ENCODE measurements at regions not wholly inside any gene's neighbourhood (a gene's known extent, or its start where the extent isn't known, plus 50 kb on each side); places are given as distances from the start of the nearest gene placed in this dataset.

- Histone ChIP-seq H3K4me2 (replicated peaks; ENCODE audit: low read depth, low read length, poor library complexity, severe bottlenecking) (no peak overlapping the region), H3K9me3 (ENCODE audit: control extremely low read depth in 1 of 3, control insufficient read depth in 2 of 3, insufficient read depth in 1 of 3, low read length in 2 of 3) (no peaks in the 10 kb centered on the region), H3K79me2 (ENCODE audit: control insufficient read depth, insufficient read depth, low read length) (no peaks in the 10 kb centered on the region), H3K9ac (ENCODE audit: low read length) (no peak overlapping the region), H4K20me1 (ENCODE audit: control insufficient read depth, insufficient read depth, low read length, poor library complexity, severe bottlenecking) (no peaks in the 10 kb centered on the region), H3K27me3 (replicated peaks in 1 of 4; ENCODE audit: control extremely low read depth in 1 of 4, control insufficient read depth in 3 of 4, insufficient read depth in 4 of 4, low read length in 3 of 4) (no peaks in the 10 kb centered on the region), H3K36me3 (replicated peaks in 1 of 2; ENCODE audit: control extremely low read depth in 1 of 2, control insufficient read depth in 1 of 2, extremely low read depth in 1 of 2, insufficient read depth in 2 of 2, low read length in 1 of 2) (no peaks in the 10 kb centered on the region), H3K4me1 (ENCODE audit: control insufficient read depth in 2 of 2, insufficient read depth in 2 of 2, low read length in 2 of 2) (no peaks in the 10 kb centered on the region), H3K4me3 (ENCODE audit: control extremely low read depth in 1 of 5, extremely low read depth in 1 of 5, insufficient read depth in 1 of 5, low read depth in 2 of 5, low read length in 4 of 5) (no peak overlapping the region), H2AFZ (ENCODE audit: insufficient read depth, low read depth, low read length, poor library complexity, severe bottlenecking) (no peak overlapping the region), H3K27ac (ENCODE audit: low read length in 2 of 2) (no peak overlapping the region)
- H3K4me1 Mint-ChIP-seq, result no peaks in the 10 kb centered on the region
- POLR2A ChIA-PET, result no interaction called here
- H3K27me3 Mint-ChIP-seq, result no peaks in the 10 kb centered on the region
- no peak overlapping the region for H3K4me3 Mint-ChIP-seq
- H3K9me3 Mint-ChIP-seq (ENCODE audit: insufficient read depth), result peaks cover 2% of the 10 kb centered on the region
- no peak for ATAC-seq (ENCODE audit: low read depth)
- no peak overlapping the region for H3K27ac Mint-ChIP-seq
- 100% methylated on average over 1 of the region's 1 CpG for WGBS (ENCODE audit: insufficient coverage)
- intact Hi-C loops (cut with micrococcal nuclease), result no loop called here
- CTCF ChIA-PET, result no interaction called here
- TF ChIP-seq EZH2 (IDR thresholded peaks at IDR 0.05; ENCODE audit: borderline replicate concordance, insufficient read depth, low read depth, low read length, poor library complexity, severe bottlenecking) (no peak), CTCF (IDR thresholded peaks at IDR 0.05) (no peak)
- no peak for DNase-seq
Measured at GRCh38 chr5:23253621-23254198, 253.7 kb upstream of the PRDM9 start.

DNA sequence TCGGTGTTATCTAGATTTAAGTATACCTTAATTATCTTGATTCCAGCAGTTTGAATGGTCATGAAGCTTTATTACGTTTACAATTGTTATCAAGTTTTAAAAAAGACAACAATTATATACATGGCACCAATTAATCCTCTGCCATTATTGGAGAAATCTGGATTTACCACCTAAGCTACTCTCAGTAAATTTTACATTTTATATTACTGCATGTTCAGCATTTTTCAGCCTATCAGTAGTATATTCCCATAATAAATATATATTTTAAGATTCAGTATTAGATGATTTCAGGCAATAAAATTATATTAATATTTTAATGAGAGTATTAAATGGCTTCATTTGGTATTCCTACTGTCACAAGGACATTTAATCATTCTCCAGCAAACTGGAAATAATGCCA lies 264.5 kb upstream of the PRDM9 start:
- H3K9me3 ChIP-seq (ENCODE audit: control extremely low read depth in 1 of 3, control insufficient read depth in 2 of 3, insufficient read depth in 1 of 3, low read length in 2 of 3), result peaks cover 0 to 2% (median 0%) of the 10 kb centered on the region in 3 donors
- no peak overlapping the region for H3K4me2 ChIP-seq (replicated peaks; ENCODE audit: low read depth, low read length, poor library complexity, severe bottlenecking)
- no peaks in the 10 kb centered on the region for H3K27me3 ChIP-seq (replicated peaks in 1 of 4; ENCODE audit: control extremely low read depth in 1 of 4, control insufficient read depth in 3 of 4, insufficient read depth in 4 of 4, low read length in 3 of 4)
- intact Hi-C loops (cut with micrococcal nuclease), result no loop called here
- no peak overlapping the region for H3K9ac ChIP-seq (ENCODE audit: low read length)
- no peak overlapping the region for H3K4me3 Mint-ChIP-seq
- no peaks in the 10 kb centered on the region for H4K20me1 ChIP-seq (ENCODE audit: control insufficient read depth, insufficient read depth, low read length, poor library complexity, severe bottlenecking)
- WGBS (ENCODE audit: insufficient coverage), result no CpG with 5 or more reads among the region's 2 CpGs
- H3K27ac Mint-ChIP-seq, result no peak overlapping the region
- ChIA-PET POLR2A (no interaction called here), CTCF (no interaction called here)
- H3K4me1 Mint-ChIP-seq, result no peaks in the 10 kb centered on the region
- DNase-seq (no peak), ATAC-seq (ENCODE audit: low read depth) (no peak)
- H3K27ac ChIP-seq (ENCODE audit: low read length in 2 of 2), result no peak overlapping the region
- no peak for TF ChIP-seq EZH2 (IDR thresholded peaks at IDR 0.05; ENCODE audit: borderline replicate concordance, insufficient read depth, low read depth, low read length, poor library complexity, severe bottlenecking)
- TF ChIP-seq CTCF (IDR thresholded peaks at IDR 0.05), result no peak
- peaks cover 3% of the 10 kb centered on the region for H3K9me3 Mint-ChIP-seq (ENCODE audit: insufficient read depth)
- no peak overlapping the region for H2AFZ ChIP-seq (ENCODE audit: insufficient read depth, low read depth, low read length, poor library complexity, severe bottlenecking)
- no peaks in the 10 kb centered on the region for H3K36me3 ChIP-seq (replicated peaks in 1 of 2; ENCODE audit: control extremely low read depth in 1 of 2, control insufficient read depth in 1 of 2, extremely low read depth in 1 of 2, insufficient read depth in 2 of 2, low read length in 1 of 2)
- H3K4me1 ChIP-seq (ENCODE audit: control insufficient read depth in 2 of 2, insufficient read depth in 2 of 2, low read length in 2 of 2), result no peaks in the 10 kb centered on the region
- H3K27me3 Mint-ChIP-seq, result no peaks in the 10 kb centered on the region
- H3K4me3 ChIP-seq (ENCODE audit: control extremely low read depth in 1 of 5, extremely low read depth in 1 of 5, insufficient read depth in 1 of 5, low read depth in 2 of 5, low read length in 4 of 5), result no peak overlapping the region
- H3K79me2 ChIP-seq (ENCODE audit: control insufficient read depth, insufficient read depth, low read length), result no peaks in the 10 kb centered on the region
